Iris pigment epithelial cell (primary cell): ENCODE measurements at regions not wholly inside any gene's neighbourhood (a gene's known extent, or its start where the extent isn't known, plus 50 kb on each side); places are given as distances from the start of the nearest gene placed in this dataset.
A peak's percentile ranks its signal among the peaks of the same experiment; 100 is the strongest.
"Not testable (repeated sequence)": the region's sequence is repeated elsewhere in the genome, so short reads cannot be mapped to it uniquely, and the experiment has no call there.

Experiments
- DNase-seq: peaks from one replicate; pipeline ENCODE4 v3.0.0-alpha.2; 2011; ENCODE audit warnings: low read depth

- no peak for DNase-seq
These were observed 694.9 kb upstream of the KCND2 start for GRCh38 chr7:119578116-119578515.

- DNase-seq = no peak
These were observed 678.0 kb upstream of the KCND2 start for GRCh38 chr7:119594956-119595355.

GRCh38 chr7:119596651-119597050 lies 676.3 kb upstream of the KCND2 start:
- peak; percentile 10 for DNase-seq

- DNase-seq = no peak
These were observed 666.7 kb upstream of the KCND2 start for GRCh38 chr7:119606297-119606696.

GRCh38 chr7:119620769-119621168 lies 652.2 kb upstream of the KCND2 start:
- DNase-seq = no peak

GRCh38 chr7:119623427-119623826 lies 649.5 kb upstream of the KCND2 start:
- DNase-seq = no peak

- no peak for DNase-seq
These were observed 642.5 kb upstream of the KCND2 start for GRCh38 chr7:119630406-119630969.

- not testable (repeated sequence) for DNase-seq
These were observed 639.2 kb upstream of the KCND2 start for GRCh38 chr7:119633812-119634211.

GRCh38 chr7:119640326-119640725 lies 632.6 kb upstream of the KCND2 start:
- no peak for DNase-seq

GRCh38 chr7:119640861-119641260 lies 632.1 kb upstream of the KCND2 start:
- DNase-seq = no peak

- no peak for DNase-seq
These were observed 629.4 kb upstream of the KCND2 start for GRCh38 chr7:119643558-119643957.

- no peak for DNase-seq
These were observed 625.7 kb upstream of the KCND2 start for GRCh38 chr7:119647286-119647685.

- not testable (repeated sequence) for DNase-seq
These were observed 624.2 kb upstream of the KCND2 start for GRCh38 chr7:119648752-119649151.

GRCh38 chr7:119660080-119660479 lies 612.9 kb upstream of the KCND2 start:
- no peak for DNase-seq

GRCh38 chr7:119664601-119665000 lies 608.4 kb upstream of the KCND2 start:
- DNase-seq = peak; percentile 92

- DNase-seq = peak; percentile 62
These were observed 607.2 kb upstream of the KCND2 start for GRCh38 chr7:119665796-119666195.

GRCh38 chr7:119681336-119681735 lies 591.6 kb upstream of the KCND2 start:
- no peak for DNase-seq

GRCh38 chr7:119684763-119685162 lies 588.2 kb upstream of the KCND2 start:
- DNase-seq = peak; percentile 0

- no peak for DNase-seq
These were observed 587.1 kb upstream of the KCND2 start for GRCh38 chr7:119685906-119686305.

GRCh38 chr7:119688831-119689230 lies 584.1 kb upstream of the KCND2 start:
- no peak for DNase-seq

GRCh38 chr7:119692541-119692940 lies 580.4 kb upstream of the KCND2 start:
- no peak for DNase-seq

GRCh38 chr7:119694506-119694905 lies 578.5 kb upstream of the KCND2 start:
- no peak for DNase-seq

GRCh38 chr7:119696336-119696735 lies 576.6 kb upstream of the KCND2 start:
- no peak for DNase-seq

GRCh38 chr7:119703895-119704294 lies 569.1 kb upstream of the KCND2 start:
- DNase-seq = no peak

GRCh38 chr7:119706608-119707007 lies 566.4 kb upstream of the KCND2 start:
- no peak for DNase-seq
